Cardiac fibroblast (primary cell): ENCODE measurements at regions not wholly inside any gene's neighbourhood (a gene's known extent, or its start where the extent isn't known, plus 50 kb on each side); places are given as distances from the start of the nearest gene placed in this dataset.

Experiments used
- DNase-seq, 2 donors: peaks; one replicate each; pipeline versions ENCODE4 v3.0.0 to v3.0.0-alpha.2; 2010; ENCODE audit warnings: low read depth in 2 of 2
- H3K4me3 ChIP-seq, 2 donors: replicated peaks in 1 of 2; 1 replicate in 1 of 2; 2 replicates in 1 of 2; pipeline ENCODE4 v1.5.1; 2011; ENCODE audit warnings: low read depth in 2 of 2, low read length in 2 of 2, mild to moderate bottlenecking in 2 of 2, moderate library complexity in 1 of 2
- CTCF ChIP-seq: IDR thresholded peaks from one replicate; pipeline ENCODE4 v1.5.1; 2011; ENCODE audit warnings: low read depth, mild to moderate bottlenecking, low read length, inconsistent platforms

GRCh38 chr3:72414481-72415016, 433.7 kb downstream of the SHQ1 start:
- no peak for TF ChIP-seq CTCF
- DNase-seq, result no peak
- H3K4me3 ChIP-seq, result no peak overlapping the region

GRCh38 chr3:72413228-72413627, 435.0 kb downstream of the SHQ1 start:
- H3K4me3 ChIP-seq, result no peak overlapping the region
- DNase-seq, result peak; percentile 70 to 77
- TF ChIP-seq CTCF, result no peak

GRCh38 chr3:72412340-72412956, 435.8 kb downstream of the SHQ1 start:
- no peak for TF ChIP-seq CTCF
- no peak overlapping the region for H3K4me3 ChIP-seq
- no peak for DNase-seq

GRCh38 chr3:72411843-72412242, 436.4 kb downstream of the SHQ1 start:
- DNase-seq, result no peak
- no peak for TF ChIP-seq CTCF
- H3K4me3 ChIP-seq, result no peak overlapping the region

GRCh38 chr3:72411126-72411525, 437.1 kb downstream of the SHQ1 start:
- TF ChIP-seq CTCF, result no peak
- DNase-seq, result no peak

GRCh38 chr3:72408983-72409779, 439.1 kb downstream of the SHQ1 start:
- TF ChIP-seq CTCF, result no peak
- no peak overlapping the region for H3K4me3 ChIP-seq
- DNase-seq, result no peak

More at GRCh38 chr3:72411126-72411525, 437.1 kb downstream of the SHQ1 start:
- H3K4me3 ChIP-seq, result no peak overlapping the region
